Calu3 (cell line): ENCODE measurements at regions not wholly inside any gene's neighbourhood (a gene's known extent, or its start where the extent isn't known, plus 50 kb on each side); places are given as distances from the start of the nearest gene placed in this dataset.

Source experiments
- BruUV-seq: library from RNA; stranded (reverse); fragments of 400-500 nt; replicated peaks from 2 replicates; lab custom pipeline; 2021; lab: Mats Ljungman, UMichigan
- CTCF ChIA-PET: fragments of 300-600 bp; sonication (Branson Sonifier 250); formaldehyde crosslinking; loops from one replicate; lab custom pipeline; 2022; ENCODE audit warnings: antibody characterized with exemption; lab: Charles Lee
- DNase-seq: peaks from one replicate; pipeline ENCODE4 v3.0.0; 2022
- H3K27ac Mint-ChIP-seq: one replicate; pipeline ENCODE4 v1.8.0; 2022; ENCODE audit warnings: mixed read lengths; ENCODE audit not compliant: unreplicated experiment
- H3K27me3 Mint-ChIP-seq: one replicate; pipeline ENCODE4 v1.8.0; 2022; ENCODE audit warnings: mixed read lengths; ENCODE audit not compliant: unreplicated experiment
- H3K36me3 Mint-ChIP-seq: one replicate; pipeline ENCODE4 v1.8.0; 2022; ENCODE audit warnings: mild to moderate bottlenecking, moderate library complexity, mixed read lengths; ENCODE audit not compliant: insufficient read depth, unreplicated experiment
- H3K4me1 Mint-ChIP-seq: one replicate; pipeline ENCODE4 v1.8.0; 2022; ENCODE audit warnings: mild to moderate bottlenecking, low read depth, mixed read lengths; ENCODE audit not compliant: unreplicated experiment
- H3K4me3 Mint-ChIP-seq: one replicate; pipeline ENCODE4 v1.8.0; 2022; ENCODE audit warnings: mild to moderate bottlenecking, low read depth, moderate library complexity, mixed read lengths; ENCODE audit not compliant: unreplicated experiment
- H3K9me3 Mint-ChIP-seq: one replicate; pipeline ENCODE4 v1.8.0; 2022; ENCODE audit warnings: low read depth, mixed read lengths; ENCODE audit not compliant: unreplicated experiment
- CTCF ChIP-seq: fragments of 200-600 bp; IDR thresholded peaks from one replicate; pipeline ENCODE4 v1.8.0; 2022; ENCODE audit warnings: antibody characterized with exemption; ENCODE audit not compliant: unreplicated experiment
- intact Hi-C: fragments of 100-400 bp; cut with micrococcal nuclease; formaldehyde crosslinking; loops from one replicate; pipeline ENCODE4 v1.10.0; 2022; ENCODE audit not compliant: unreplicated experiment

GRCh38 chr4:45663628-45664081 lies 460.2 kb downstream of the GABRG1 start:
- H3K4me1 Mint-ChIP-seq, result no peaks in the 10 kb centered on the region
- intact Hi-C loops, result no loop called here
- BruUV-seq, result no TSS peak
- H3K27ac Mint-ChIP-seq, result no peak overlapping the region
- no peak for TF ChIP-seq CTCF
- no peak overlapping the region for H3K4me3 Mint-ChIP-seq
- CTCF ChIA-PET, result no interaction called here
- no peaks in the 10 kb centered on the region for H3K27me3 Mint-ChIP-seq
- H3K9me3 Mint-ChIP-seq, result no peaks in the 10 kb centered on the region
- no peak for DNase-seq
- no peaks in the 10 kb centered on the region for H3K36me3 Mint-ChIP-seq

DNA sequence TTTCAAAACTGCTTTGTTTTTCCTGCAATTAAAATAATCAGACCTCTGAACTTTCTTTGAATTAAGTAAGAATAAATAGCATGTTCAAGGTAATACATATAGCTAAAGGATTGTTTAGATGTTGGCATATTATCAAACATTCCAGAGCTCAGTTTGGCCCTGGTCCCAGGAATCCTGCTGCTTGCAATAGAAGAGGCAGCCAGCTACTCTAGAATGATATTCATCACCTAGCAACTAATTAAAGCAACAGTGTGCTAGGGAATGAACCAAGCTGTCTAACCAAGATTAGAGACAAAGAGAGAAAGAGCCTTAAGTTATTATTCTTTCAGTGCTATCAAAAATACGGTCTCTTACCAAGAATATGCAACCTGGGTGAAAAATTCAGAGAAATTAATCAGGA lies 460.9 kb downstream of the GABRG1 start:
- CTCF ChIA-PET, result no interaction called here
- no peaks in the 10 kb centered on the region for H3K4me1 Mint-ChIP-seq
- no peak for TF ChIP-seq CTCF
- intact Hi-C loops, result no loop called here
- peak; percentile 47 for DNase-seq
- no peak overlapping the region for H3K27ac Mint-ChIP-seq
- H3K9me3 Mint-ChIP-seq, result no peaks in the 10 kb centered on the region
- H3K27me3 Mint-ChIP-seq, result no peaks in the 10 kb centered on the region
- H3K36me3 Mint-ChIP-seq, result no peaks in the 10 kb centered on the region
- no peak overlapping the region for H3K4me3 Mint-ChIP-seq
- BruUV-seq, result no TSS peak

- DNase-seq, result no peak
- intact Hi-C loops, result no loop called here
- H3K4me3 Mint-ChIP-seq, result no peak overlapping the region
- no peaks in the 10 kb centered on the region for H3K4me1 Mint-ChIP-seq
- no peak overlapping the region for H3K27ac Mint-ChIP-seq
- no peaks in the 10 kb centered on the region for H3K27me3 Mint-ChIP-seq
- no peak for TF ChIP-seq CTCF
- H3K9me3 Mint-ChIP-seq, result no peaks in the 10 kb centered on the region
- CTCF ChIA-PET, result interaction anchor here (0.6 to 0.7 kb wide), 2 partner anchors 15 to 1437 kb away, joined by 3 to 10 read pairs; no protein-coding TSS in a partner anchor
- no peaks in the 10 kb centered on the region for H3K36me3 Mint-ChIP-seq
- no TSS peak for BruUV-seq
Measured at GRCh38 chr4:45661893-45662292, 462.0 kb downstream of the GABRG1 start.

DNA sequence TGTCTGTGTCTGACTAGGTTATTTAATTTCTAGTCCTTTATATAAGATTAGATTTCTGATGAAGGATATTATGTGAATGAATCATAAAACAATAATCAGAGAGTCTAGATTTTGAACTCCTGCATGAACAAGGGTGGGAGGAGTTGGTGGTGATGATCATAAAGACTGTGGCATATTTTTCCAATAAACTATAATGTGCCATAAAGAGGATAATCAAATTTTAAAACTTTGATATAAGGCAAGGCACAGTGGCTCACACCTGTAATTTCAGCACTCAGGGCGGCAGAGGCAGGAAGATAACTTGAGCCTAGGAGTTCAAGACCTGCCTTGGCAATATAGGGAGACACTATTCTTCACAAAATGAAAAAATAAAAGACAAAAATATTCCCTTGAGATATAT lies 473.3 kb downstream of the GABRG1 start:
- H3K27ac Mint-ChIP-seq, result no peak overlapping the region
- BruUV-seq, result no TSS peak
- H3K27me3 Mint-ChIP-seq, result no peaks in the 10 kb centered on the region
- peaks cover 5% of the 10 kb centered on the region for H3K9me3 Mint-ChIP-seq
- no peak overlapping the region for H3K4me3 Mint-ChIP-seq
- CTCF ChIA-PET, result no interaction called here
- TF ChIP-seq CTCF, result no peak
- peaks cover 36% of the 10 kb centered on the region for H3K4me1 Mint-ChIP-seq
- no peak for DNase-seq
- intact Hi-C loops, result no loop called here
- no peaks in the 10 kb centered on the region for H3K36me3 Mint-ChIP-seq
